ENCODE measurements at regions not wholly inside any gene's neighbourhood (a gene's known extent, or its start where the extent isn't known, plus 50 kb on each side); places are given as distances from the start of the nearest gene placed in this dataset.

DNA sequence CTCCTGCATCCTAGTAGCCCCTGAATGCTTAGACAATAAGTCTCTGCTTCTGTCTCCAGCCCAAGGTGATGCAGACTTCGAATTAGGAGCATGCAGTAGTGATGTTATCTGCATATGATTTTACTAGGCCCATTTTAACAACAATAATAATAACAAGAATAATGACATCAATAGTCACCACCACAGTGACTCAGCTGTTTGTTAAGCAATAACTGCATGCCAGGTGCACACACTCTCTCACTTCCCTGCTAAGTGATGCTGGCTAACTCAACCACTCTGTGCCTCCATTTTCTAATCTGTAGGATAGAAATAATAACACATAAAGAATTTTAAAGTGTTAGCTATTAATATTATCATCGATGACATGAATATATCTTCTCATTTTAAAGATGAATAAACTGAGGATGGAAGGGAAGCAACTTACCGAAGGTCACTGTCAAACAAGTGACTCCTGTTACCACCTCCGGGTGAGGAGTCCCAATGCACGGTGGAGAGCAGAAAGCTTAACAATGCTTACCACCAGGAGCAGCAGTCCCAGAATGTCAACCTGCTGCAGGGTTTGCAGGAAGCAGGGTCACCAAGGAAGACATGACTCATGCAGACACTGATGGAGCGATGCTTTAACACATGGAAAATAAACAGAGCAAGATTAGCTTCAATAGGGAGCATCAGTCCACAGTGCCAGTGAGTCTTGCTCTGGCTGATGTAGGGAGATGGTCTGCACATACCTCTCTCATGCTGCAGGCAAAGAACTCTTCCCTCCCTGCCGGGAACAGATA is 290.2 kb downstream of the SPATA17 start:
- WGBS (ENCODE audit: low lambda C conversion rate, missing lambda C conversion rate) = 77% methylated on average over 7 of the region's 7 CpGs
- no peak overlapping the region for H3K4me3 ChIP-seq

DNA sequence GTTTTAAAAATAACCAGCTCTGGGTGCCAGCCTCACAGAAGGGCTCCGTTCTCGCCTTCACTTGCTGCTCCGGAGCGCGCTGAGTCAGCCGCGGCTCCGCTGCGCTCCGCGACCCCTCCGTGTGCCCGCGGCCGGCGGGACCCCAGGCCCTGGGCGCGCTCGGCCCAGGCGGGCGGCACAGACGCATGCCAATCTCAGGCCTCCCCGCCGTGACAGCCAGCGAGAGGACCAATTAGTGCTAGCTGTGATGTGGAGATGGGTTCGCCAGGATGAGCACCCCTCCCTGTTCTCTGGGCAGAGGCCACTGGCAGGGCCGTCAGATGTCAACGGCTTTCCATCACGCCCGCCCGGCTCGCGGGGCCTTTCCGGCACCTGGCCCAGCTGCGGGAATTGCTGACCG is 293.8 kb downstream of the SPATA17 start:
- Histone ChIP-seq H3K9me3 (ENCODE audit: low read depth) (no peaks in the 10 kb centered on the region), H3K27me3 (no peaks in the 10 kb centered on the region), H2AFZ (no peak overlapping the region), H3K4me3 (no peak overlapping the region), H3K4me2 (no peak overlapping the region), H3K4me1 (ENCODE audit: insufficient read depth) (no peaks in the 10 kb centered on the region), H3K79me2 (no peaks in the 10 kb centered on the region), H3K27ac (no peak overlapping the region), H3K36me3 (replicated peaks; ENCODE audit: insufficient read depth, low read depth) (no peaks in the 10 kb centered on the region), H4K20me1 (ENCODE audit: insufficient read depth, poor library complexity, severe bottlenecking) (no peaks in the 10 kb centered on the region), H3K9me2 (replicated peaks; ENCODE audit: insufficient read depth) (no peaks in the 10 kb centered on the region)
- no peak for DNase-seq (ENCODE audit: low spot score)
- TF ChIP-seq, protein P1, sequence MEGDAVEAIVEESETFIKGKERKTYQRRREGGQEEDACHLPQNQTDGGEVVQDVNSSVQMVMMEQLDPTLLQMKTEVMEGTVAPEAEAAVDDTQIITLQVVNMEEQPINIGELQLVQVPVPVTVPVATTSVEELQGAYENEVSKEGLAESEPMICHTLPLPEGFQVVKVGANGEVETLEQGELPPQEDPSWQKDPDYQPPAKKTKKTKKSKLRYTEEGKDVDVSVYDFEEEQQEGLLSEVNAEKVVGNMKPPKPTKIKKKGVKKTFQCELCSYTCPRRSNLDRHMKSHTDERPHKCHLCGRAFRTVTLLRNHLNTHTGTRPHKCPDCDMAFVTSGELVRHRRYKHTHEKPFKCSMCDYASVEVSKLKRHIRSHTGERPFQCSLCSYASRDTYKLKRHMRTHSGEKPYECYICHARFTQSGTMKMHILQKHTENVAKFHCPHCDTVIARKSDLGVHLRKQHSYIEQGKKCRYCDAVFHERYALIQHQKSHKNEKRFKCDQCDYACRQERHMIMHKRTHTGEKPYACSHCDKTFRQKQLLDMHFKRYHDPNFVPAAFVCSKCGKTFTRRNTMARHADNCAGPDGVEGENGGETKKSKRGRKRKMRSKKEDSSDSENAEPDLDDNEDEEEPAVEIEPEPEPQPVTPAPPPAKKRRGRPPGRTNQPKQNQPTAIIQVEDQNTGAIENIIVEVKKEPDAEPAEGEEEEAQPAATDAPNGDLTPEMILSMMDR (IDR thresholded peaks at IDR 0.05; ENCODE audit: poor library complexity) = no peak
- TF ChIP-seq EZH2 (IDR thresholded peaks at IDR 0.05; ENCODE audit: borderline replicate concordance) (no peak), EZH2phosphoT487 (IDR thresholded peaks at IDR 0.05; ENCODE audit: low read depth, severe bottlenecking, unreplicated experiment) (no peak)
- 97% methylated on average over 35 of the region's 36 CpGs for WGBS (ENCODE audit: low lambda C conversion rate, missing lambda C conversion rate)

More for the DNA sequence above, 290.2 kb downstream of the SPATA17 start:
- H3K36me3 ChIP-seq (replicated peaks; ENCODE audit: insufficient read depth, low read depth) = no peaks in the 10 kb centered on the region
- H3K9me3 ChIP-seq (ENCODE audit: low read depth) = no peaks in the 10 kb centered on the region
- H3K79me2 ChIP-seq = no peaks in the 10 kb centered on the region
- H3K4me1 ChIP-seq (ENCODE audit: insufficient read depth) = no peaks in the 10 kb centered on the region
- H3K4me2 ChIP-seq = no peak overlapping the region
- no peaks in the 10 kb centered on the region for H3K9me2 ChIP-seq (replicated peaks; ENCODE audit: insufficient read depth)
- no peak overlapping the region for H3K27ac ChIP-seq
- H2AFZ ChIP-seq = no peak overlapping the region
- TF ChIP-seq EZH2phosphoT487 (IDR thresholded peaks at IDR 0.05; ENCODE audit: low read depth, severe bottlenecking, unreplicated experiment) = no peak
- peak; percentile 10 for DNase-seq (ENCODE audit: low spot score)
- no peaks in the 10 kb centered on the region for H3K27me3 ChIP-seq
- no peaks in the 10 kb centered on the region for H4K20me1 ChIP-seq (ENCODE audit: insufficient read depth, poor library complexity, severe bottlenecking)

DNA sequence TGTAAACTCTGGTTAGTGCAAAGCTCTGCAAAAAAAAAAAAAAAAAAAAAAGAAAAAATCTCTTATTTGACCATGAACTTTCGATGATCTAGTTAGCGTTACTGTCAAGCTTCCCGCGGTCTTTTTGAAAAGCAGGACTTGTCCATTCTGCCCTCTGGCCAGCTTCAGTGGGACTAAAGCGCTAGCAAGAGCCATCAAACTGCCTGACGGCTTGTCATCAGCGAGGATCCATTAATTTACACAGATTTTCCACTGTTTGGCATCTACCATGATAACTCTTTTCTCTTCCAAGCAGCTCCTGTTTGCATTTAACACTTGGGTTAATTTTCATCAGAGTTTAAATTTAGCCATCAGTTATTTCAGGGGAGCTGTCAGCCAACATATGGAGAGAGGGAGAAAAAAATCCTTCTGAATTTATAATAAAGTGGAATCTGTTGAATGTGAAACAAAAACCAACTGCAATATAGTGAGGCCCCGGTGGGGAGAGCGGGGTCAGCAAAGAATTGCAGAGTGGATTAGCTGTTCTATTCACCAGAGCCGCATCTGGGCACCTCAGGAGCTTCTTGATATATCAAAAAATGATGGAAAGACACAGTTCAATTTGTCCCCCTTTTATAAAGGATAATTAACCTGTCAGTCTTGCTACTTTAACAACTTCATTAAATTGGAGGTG is 298.2 kb downstream of the SPATA17 start:
- Histone ChIP-seq H3K9me2 (replicated peaks; ENCODE audit: insufficient read depth) (no peaks in the 10 kb centered on the region), H3K9me3 (ENCODE audit: low read depth) (no peaks in the 10 kb centered on the region), H3K27ac (no peak overlapping the region), H3K4me1 (ENCODE audit: insufficient read depth) (no peaks in the 10 kb centered on the region), H4K20me1 (ENCODE audit: insufficient read depth, poor library complexity, severe bottlenecking) (no peaks in the 10 kb centered on the region), H3K4me3 (no peak overlapping the region), H3K4me2 (no peak overlapping the region), H3K79me2 (no peaks in the 10 kb centered on the region), H3K27me3 (no peaks in the 10 kb centered on the region), H3K36me3 (replicated peaks; ENCODE audit: insufficient read depth, low read depth) (no peaks in the 10 kb centered on the region), H2AFZ (no peak overlapping the region)
- TF ChIP-seq EZH2phosphoT487 (IDR thresholded peaks at IDR 0.05; ENCODE audit: low read depth, severe bottlenecking, unreplicated experiment) (no peak), EZH2 (IDR thresholded peaks at IDR 0.05; ENCODE audit: borderline replicate concordance) (no peak)
- TF ChIP-seq, protein P1 (IDR thresholded peaks at IDR 0.05; ENCODE audit: poor library complexity) = no peak
- DNase-seq (ENCODE audit: low spot score) = no peak
- WGBS (ENCODE audit: low lambda C conversion rate, missing lambda C conversion rate) = 79% methylated on average over 10 of the region's 10 CpGs

DNA sequence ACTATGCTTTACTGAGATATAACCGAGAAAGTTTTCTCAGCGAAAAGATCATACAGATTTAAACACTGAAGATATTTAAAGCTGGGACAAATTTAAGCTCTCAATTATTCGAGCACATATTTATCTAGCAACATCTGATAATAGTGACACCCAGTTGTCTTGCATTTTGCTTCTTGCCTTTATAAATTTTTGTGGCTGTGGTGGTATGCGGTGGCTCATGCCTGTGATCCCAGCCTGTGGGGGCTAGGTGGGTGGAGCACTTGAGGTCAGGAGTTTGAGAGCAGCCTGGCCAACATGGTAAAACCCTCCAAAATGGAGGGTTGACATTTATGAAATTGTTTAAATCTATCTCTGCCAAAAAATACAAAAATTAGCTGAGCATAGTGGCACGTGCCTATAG is 312.2 kb downstream of the SPATA17 start:
- H3K79me2 ChIP-seq = no peaks in the 10 kb centered on the region
- H3K36me3 ChIP-seq (replicated peaks; ENCODE audit: insufficient read depth, low read depth) = no peaks in the 10 kb centered on the region
- H3K4me3 ChIP-seq = no peak overlapping the region
- H4K20me1 ChIP-seq (ENCODE audit: insufficient read depth, poor library complexity, severe bottlenecking) = no peaks in the 10 kb centered on the region
- no peaks in the 10 kb centered on the region for H3K9me2 ChIP-seq (replicated peaks; ENCODE audit: insufficient read depth)
- H3K27ac ChIP-seq = no peak overlapping the region
- H3K4me2 ChIP-seq = no peak overlapping the region
- H3K4me1 ChIP-seq (ENCODE audit: insufficient read depth) = no peaks in the 10 kb centered on the region
- WGBS (ENCODE audit: low lambda C conversion rate, missing lambda C conversion rate) = 89% methylated on average over 5 of the region's 5 CpGs
- H3K9me3 ChIP-seq (ENCODE audit: low read depth) = no peaks in the 10 kb centered on the region
- TF ChIP-seq, protein P1 (IDR thresholded peaks at IDR 0.05; ENCODE audit: poor library complexity) = no peak
- no peak for TF ChIP-seq EZH2 (IDR thresholded peaks at IDR 0.05; ENCODE audit: borderline replicate concordance)
- no peak for TF ChIP-seq EZH2phosphoT487 (IDR thresholded peaks at IDR 0.05; ENCODE audit: low read depth, severe bottlenecking, unreplicated experiment)
- H3K27me3 ChIP-seq = peaks cover 1% of the 10 kb centered on the region
- H2AFZ ChIP-seq = no peak overlapping the region
- no peak for DNase-seq (ENCODE audit: low spot score)
